HEK293T (cell line): ENCODE measurements at regions not wholly inside any gene's neighbourhood (a gene's known extent, or its start where the extent isn't known, plus 50 kb on each side); places are given as distances from the start of the nearest gene placed in this dataset.

Experiments
- ARNT ChIP-seq: fragments of 450-650 bp; IDR thresholded peaks from 2 replicates; pipeline ENCODE4 v1.6.1; 2017; ENCODE audit warnings: mild to moderate bottlenecking
- BHLHE40 ChIP-seq: fragments of 450-650 bp; IDR thresholded peaks from 2 replicates; pipeline ENCODE4 v1.6.1; 2016; ENCODE audit warnings: mild to moderate bottlenecking, moderate library complexity, borderline replicate concordance
- ELF4 ChIP-seq: fragments of 450-650 bp; IDR thresholded peaks from 2 replicates; pipeline ENCODE4 v1.6.1; 2017; ENCODE audit warnings: antibody characterized with exemption
- FOXA1 ChIP-seq: fragments of 450-650 bp; IDR thresholded peaks from 2 replicates; pipeline ENCODE4 v1.6.1; 2016; ENCODE audit warnings: mild to moderate bottlenecking
- HDGF ChIP-seq: fragments of 450-650 bp; IDR thresholded peaks from 2 replicates; pipeline ENCODE4 v1.6.1; 2017; ENCODE audit warnings: antibody characterized with exemption, borderline replicate concordance
- LEF1 ChIP-seq: fragments of 450-650 bp; IDR thresholded peaks from 2 replicates; pipeline ENCODE4 v1.6.1; 2017; ENCODE audit warnings: mild to moderate bottlenecking, borderline replicate concordance
- NFRKB ChIP-seq: fragments of 450-650 bp; IDR thresholded peaks from 2 replicates; pipeline ENCODE4 v1.6.1; 2016; ENCODE audit warnings: mild to moderate bottlenecking, moderate library complexity
- SP1 ChIP-seq: fragments of 450-650 bp; IDR thresholded peaks from 2 replicates; pipeline ENCODE4 v1.6.1; 2017
- SUZ12 ChIP-seq: fragments of 450-650 bp; IDR thresholded peaks from 2 replicates; pipeline ENCODE4 v1.6.1; 2016; ENCODE audit warnings: mild to moderate bottlenecking
- TARDBP ChIP-seq: fragments of 450-650 bp; IDR thresholded peaks from 2 replicates; pipeline ENCODE4 v1.6.1; 2016

- TF ChIP-seq TARDBP (no peak), BHLHE40 (no peak), HDGF (no peak), ELF4 (no peak), NFRKB (no peak), SUZ12 (no peak), LEF1 (no peak), SP1 (no peak), ARNT (no peak), FOXA1 (no peak)
Observed at GRCh38 chr9:28121366-28121765, 548.1 kb upstream of the C9orf72 start.
